DOHH2 (cell line): ENCODE measurements at regions not wholly inside any gene's neighbourhood (a gene's known extent, or its start where the extent isn't known, plus 50 kb on each side); places are given as distances from the start of the nearest gene placed in this dataset.

ENCODE experiments used
- H3F3A ChIP-seq: fragments of 200-600 bp; sonication (generic), shearing (Covaris generic); 2 replicates; pipeline ENCODE4 v1.6.0; 2016; ENCODE audit warnings: antibody characterized with exemption, mild to moderate bottlenecking; ENCODE audit not compliant: control insufficient read depth, insufficient read depth
- H3K27ac ChIP-seq: fragments of 200-600 bp; sonication (generic); 2 replicates; pipeline ENCODE4 v1.5.1; 2014; ENCODE audit warnings: low read depth, mild to moderate bottlenecking, low read length, moderate library complexity
- H3K27me3 ChIP-seq: fragments of 200-600 bp; sonication (generic); 2 replicates; pipeline ENCODE4 v1.6.1; 2014; ENCODE audit warnings: mild to moderate bottlenecking, low read length, mixed read lengths; ENCODE audit not compliant: control insufficient read depth
- H3K36me3 ChIP-seq: fragments of 200-600 bp; sonication (generic); 2 replicates; pipeline ENCODE4 v1.6.1; 2014; ENCODE audit warnings: mild to moderate bottlenecking, low read length, moderate library complexity, mixed read lengths; ENCODE audit not compliant: control insufficient read depth
- H3K4me1 ChIP-seq: fragments of 200-600 bp; sonication (generic); 2 replicates; pipeline ENCODE4 v1.6.1; 2014; ENCODE audit warnings: mild to moderate bottlenecking, low read length, mixed read lengths; ENCODE audit not compliant: control insufficient read depth
- H3K4me2 ChIP-seq: fragments of 200-600 bp; sonication (generic); 2 replicates; pipeline ENCODE4 v1.6.0; 2014; ENCODE audit warnings: mild to moderate bottlenecking, low read length, moderate library complexity
- H3K4me3 ChIP-seq: fragments of 200-600 bp; sonication (generic); 2 replicates; pipeline ENCODE4 v1.5.1; 2014; ENCODE audit warnings: mild to moderate bottlenecking, low read length, mixed read lengths
- H3K79me2 ChIP-seq: fragments of 200-600 bp; sonication (generic); 2 replicates; pipeline ENCODE4 v1.6.1; 2014; ENCODE audit warnings: mild to moderate bottlenecking, low read length, mixed read lengths; ENCODE audit not compliant: control insufficient read depth
- H3K9me2 ChIP-seq: fragments of 200-600 bp; sonication (generic); replicated peaks from 2 replicates; pipeline ENCODE4 v1.6.1; 2014; ENCODE audit warnings: mild to moderate bottlenecking, low read length, mixed read lengths; ENCODE audit not compliant: control insufficient read depth
- H3K9me3 ChIP-seq: fragments of 200-600 bp; sonication (generic); 2 replicates; pipeline ENCODE4 v1.6.1; 2014; ENCODE audit warnings: antibody characterized with exemption, low read length, mixed read lengths; ENCODE audit not compliant: control insufficient read depth, insufficient read depth
- H4K20me1 ChIP-seq: fragments of 200-600 bp; sonication (generic); 2 replicates; pipeline ENCODE4 v1.6.0; 2014; ENCODE audit warnings: low read depth, mild to moderate bottlenecking, antibody characterized with exemption, low read length, moderate library complexity; ENCODE audit not compliant: control insufficient read depth, insufficient read depth
- EZH2phosphoT487 ChIP-seq: fragments of 200-600 bp; sonication (generic); IDR thresholded peaks from 2 replicates; pipeline ENCODE4 v1.6.1; 2017; ENCODE audit warnings: borderline replicate concordance, mild to moderate bottlenecking, antibody characterized with exemption, low read length, moderate library complexity, mixed read lengths
- TF ChIP-seq, protein P1 (sequence below): fragments of 200-600 bp; sonication (generic); IDR thresholded peaks from one replicate; pipeline ENCODE4 v1.5.1; 2014; ENCODE audit warnings: antibody characterized with exemption, mild to moderate bottlenecking, low read depth, low read length; ENCODE audit not compliant: poor library complexity, severe bottlenecking

DNA sequence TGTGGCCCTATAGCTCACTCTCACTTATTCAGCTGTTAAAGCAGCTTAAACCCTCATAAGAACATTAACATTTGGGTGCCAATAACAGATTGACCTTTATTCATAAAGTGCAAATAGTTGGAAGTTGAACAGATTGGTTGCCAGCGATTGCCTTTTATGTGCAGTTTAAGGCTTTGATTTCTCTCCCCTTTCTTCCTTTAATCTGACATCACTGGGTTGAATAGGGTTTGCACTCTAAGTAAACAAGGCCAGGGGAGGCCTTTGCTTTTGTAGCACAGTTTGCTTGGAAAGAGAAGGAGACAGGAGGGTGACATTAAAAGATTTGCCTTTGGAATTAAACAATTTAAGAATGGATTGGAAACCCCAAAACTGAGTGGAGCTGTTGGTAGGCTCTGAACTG, 114.3 kb downstream of the NKX6-1 start:
- Histone ChIP-seq H3F3A (no peaks in the 10 kb centered on the region), H3K27me3 (no peaks in the 10 kb centered on the region), H3K9me2 (no peaks in the 10 kb centered on the region), H3K9me3 (no peaks in the 10 kb centered on the region), H3K4me2 (no peak overlapping the region), H3K36me3 (no peaks in the 10 kb centered on the region), H3K4me3 (no peak overlapping the region), H3K4me1 (no peaks in the 10 kb centered on the region), H3K27ac (no peak overlapping the region), H3K79me2 (no peaks in the 10 kb centered on the region), H4K20me1 (no peaks in the 10 kb centered on the region)
- TF ChIP-seq, protein P1, sequence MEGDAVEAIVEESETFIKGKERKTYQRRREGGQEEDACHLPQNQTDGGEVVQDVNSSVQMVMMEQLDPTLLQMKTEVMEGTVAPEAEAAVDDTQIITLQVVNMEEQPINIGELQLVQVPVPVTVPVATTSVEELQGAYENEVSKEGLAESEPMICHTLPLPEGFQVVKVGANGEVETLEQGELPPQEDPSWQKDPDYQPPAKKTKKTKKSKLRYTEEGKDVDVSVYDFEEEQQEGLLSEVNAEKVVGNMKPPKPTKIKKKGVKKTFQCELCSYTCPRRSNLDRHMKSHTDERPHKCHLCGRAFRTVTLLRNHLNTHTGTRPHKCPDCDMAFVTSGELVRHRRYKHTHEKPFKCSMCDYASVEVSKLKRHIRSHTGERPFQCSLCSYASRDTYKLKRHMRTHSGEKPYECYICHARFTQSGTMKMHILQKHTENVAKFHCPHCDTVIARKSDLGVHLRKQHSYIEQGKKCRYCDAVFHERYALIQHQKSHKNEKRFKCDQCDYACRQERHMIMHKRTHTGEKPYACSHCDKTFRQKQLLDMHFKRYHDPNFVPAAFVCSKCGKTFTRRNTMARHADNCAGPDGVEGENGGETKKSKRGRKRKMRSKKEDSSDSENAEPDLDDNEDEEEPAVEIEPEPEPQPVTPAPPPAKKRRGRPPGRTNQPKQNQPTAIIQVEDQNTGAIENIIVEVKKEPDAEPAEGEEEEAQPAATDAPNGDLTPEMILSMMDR, result no peak
- TF ChIP-seq EZH2phosphoT487, result no peak

DNA sequence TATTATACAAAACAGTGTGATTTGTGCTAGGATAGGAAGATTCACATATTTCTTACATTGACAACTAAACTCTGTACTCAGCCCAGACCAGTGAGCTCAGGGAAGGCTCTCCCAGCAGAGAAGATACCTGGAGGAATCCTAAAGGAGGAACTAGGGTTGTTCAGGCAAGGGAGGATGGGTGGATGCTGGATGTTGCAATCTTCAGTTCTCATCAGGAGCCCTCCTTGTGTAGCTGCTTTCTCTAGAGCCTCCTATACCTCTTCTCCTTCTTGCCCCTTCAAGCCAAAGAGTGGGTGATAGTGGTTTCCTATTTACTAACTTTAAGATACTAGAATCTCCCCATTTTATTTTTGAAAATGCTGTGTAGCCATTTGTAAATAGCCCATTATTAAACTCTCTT, 117.3 kb downstream of the NKX6-1 start:
- Histone ChIP-seq H3K4me3 (no peak overlapping the region), H3K36me3 (no peaks in the 10 kb centered on the region), H3K9me2 (no peaks in the 10 kb centered on the region), H3K27ac (no peak overlapping the region), H3K4me1 (no peaks in the 10 kb centered on the region), H3K79me2 (no peaks in the 10 kb centered on the region), H3K4me2 (no peak overlapping the region), H4K20me1 (no peaks in the 10 kb centered on the region), H3K9me3 (no peaks in the 10 kb centered on the region), H3K27me3 (no peaks in the 10 kb centered on the region), H3F3A (no peaks in the 10 kb centered on the region)
- TF ChIP-seq EZH2phosphoT487, result no peak
- TF ChIP-seq, protein P1, result no peak

DNA sequence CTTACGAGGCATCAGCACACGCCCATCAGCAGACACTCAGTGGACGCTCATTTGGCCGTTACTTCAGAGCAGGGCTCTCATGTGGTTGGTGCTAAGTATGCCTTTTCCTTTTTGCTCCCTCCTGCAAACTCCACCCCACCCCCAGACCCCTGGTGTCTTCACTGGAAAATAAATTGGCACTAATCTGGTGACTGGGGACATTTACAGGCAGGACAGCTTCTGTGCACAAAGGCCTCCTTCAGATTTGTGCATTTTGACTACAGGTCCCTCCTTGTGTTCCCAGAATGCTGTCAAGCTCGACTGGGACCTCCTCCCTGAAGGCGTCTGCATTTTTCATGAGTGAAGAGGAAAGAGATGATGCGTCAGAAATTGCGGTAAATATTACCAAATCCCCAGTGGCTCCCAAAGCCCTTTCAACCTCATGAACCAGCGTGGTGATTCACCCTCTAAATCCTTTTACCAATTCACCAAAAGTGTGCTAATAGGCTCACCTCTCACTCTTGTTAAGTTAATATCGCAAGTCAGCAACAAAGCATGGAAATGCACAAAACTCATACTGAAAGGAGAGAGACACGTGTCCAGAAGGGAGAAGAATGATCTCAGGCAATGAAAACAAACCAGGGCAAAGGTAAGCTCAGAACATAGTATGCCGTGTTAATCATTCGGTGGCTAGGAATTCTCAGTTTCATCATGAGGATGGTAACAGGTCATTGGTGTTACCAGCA, 119.0 kb downstream of the NKX6-1 start:
- Histone ChIP-seq H3K27ac (no peak overlapping the region), H3K27me3 (no peaks in the 10 kb centered on the region), H4K20me1 (no peaks in the 10 kb centered on the region), H3K9me3 (no peaks in the 10 kb centered on the region), H3K4me3 (no peak overlapping the region), H3F3A (no peaks in the 10 kb centered on the region), H3K79me2 (no peaks in the 10 kb centered on the region), H3K36me3 (no peaks in the 10 kb centered on the region), H3K9me2 (no peaks in the 10 kb centered on the region), H3K4me1 (no peaks in the 10 kb centered on the region), H3K4me2 (no peak overlapping the region)
- TF ChIP-seq, protein P1, result no peak
- no peak for TF ChIP-seq EZH2phosphoT487
